ENCODE measurements at regions not wholly inside any gene's neighbourhood (a gene's known extent, or its start where the extent isn't known, plus 50 kb on each side); places are given as distances from the start of the nearest gene placed in this dataset.

- no peak for TF ChIP-seq EP300 (IDR thresholded peaks at IDR 0.05; ENCODE audit: borderline replicate concordance)
- no peak for TF ChIP-seq MAX (IDR thresholded peaks at IDR 0.05)
- no peak for TF ChIP-seq EGR1 (IDR thresholded peaks at IDR 0.05)
- no peak for TF ChIP-seq TCF12 (IDR thresholded peaks at IDR 0.05; ENCODE audit: low read depth)
- no peak for TF ChIP-seq YY1 (IDR thresholded peaks at IDR 0.05; ENCODE audit: low read depth)
- TF ChIP-seq, protein P1, sequence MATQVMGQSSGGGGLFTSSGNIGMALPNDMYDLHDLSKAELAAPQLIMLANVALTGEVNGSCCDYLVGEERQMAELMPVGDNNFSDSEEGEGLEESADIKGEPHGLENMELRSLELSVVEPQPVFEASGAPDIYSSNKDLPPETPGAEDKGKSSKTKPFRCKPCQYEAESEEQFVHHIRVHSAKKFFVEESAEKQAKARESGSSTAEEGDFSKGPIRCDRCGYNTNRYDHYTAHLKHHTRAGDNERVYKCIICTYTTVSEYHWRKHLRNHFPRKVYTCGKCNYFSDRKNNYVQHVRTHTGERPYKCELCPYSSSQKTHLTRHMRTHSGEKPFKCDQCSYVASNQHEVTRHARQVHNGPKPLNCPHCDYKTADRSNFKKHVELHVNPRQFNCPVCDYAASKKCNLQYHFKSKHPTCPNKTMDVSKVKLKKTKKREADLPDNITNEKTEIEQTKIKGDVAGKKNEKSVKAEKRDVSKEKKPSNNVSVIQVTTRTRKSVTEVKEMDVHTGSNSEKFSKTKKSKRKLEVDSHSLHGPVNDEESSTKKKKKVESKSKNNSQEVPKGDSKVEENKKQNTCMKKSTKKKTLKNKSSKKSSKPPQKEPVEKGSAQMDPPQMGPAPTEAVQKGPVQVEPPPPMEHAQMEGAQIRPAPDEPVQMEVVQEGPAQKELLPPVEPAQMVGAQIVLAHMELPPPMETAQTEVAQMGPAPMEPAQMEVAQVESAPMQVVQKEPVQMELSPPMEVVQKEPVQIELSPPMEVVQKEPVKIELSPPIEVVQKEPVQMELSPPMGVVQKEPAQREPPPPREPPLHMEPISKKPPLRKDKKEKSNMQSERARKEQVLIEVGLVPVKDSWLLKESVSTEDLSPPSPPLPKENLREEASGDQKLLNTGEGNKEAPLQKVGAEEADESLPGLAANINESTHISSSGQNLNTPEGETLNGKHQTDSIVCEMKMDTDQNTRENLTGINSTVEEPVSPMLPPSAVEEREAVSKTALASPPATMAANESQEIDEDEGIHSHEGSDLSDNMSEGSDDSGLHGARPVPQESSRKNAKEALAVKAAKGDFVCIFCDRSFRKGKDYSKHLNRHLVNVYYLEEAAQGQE (IDR thresholded peaks at IDR 0.05; ENCODE audit: low read depth) = no peak
- no peak for TF ChIP-seq RAD21 (IDR thresholded peaks at IDR 0.05; ENCODE audit: low read depth)
- no peak for TF ChIP-seq CREB1 (IDR thresholded peaks at IDR 0.05; ENCODE audit: low read depth)
Measured at GRCh38 chr18:70522183-70522680, 233.4 kb downstream of the SOCS6 start.

Data from Ishikawa (cell line).